ENCODE measurements at regions not wholly inside any gene's neighbourhood (a gene's known extent, or its start where the extent isn't known, plus 50 kb on each side); places are given as distances from the start of the nearest gene placed in this dataset.

GRCh38 chr7:82530361-82530760 lies 86.8 kb upstream of the CACNA2D1 start:
- DNase-seq, result no peak

GRCh38 chr7:82528577-82529310 lies 85.2 kb upstream of the CACNA2D1 start:
- no peak for ATAC-seq
- H3K4me3 ChIP-seq, result no peak overlapping the region

More at GRCh38 chr7:82530361-82530760, 86.8 kb upstream of the CACNA2D1 start:
- Histone ChIP-seq H3K4me3 (no peak overlapping the region), H3K27ac (no peak overlapping the region), H3K36me3 (no peaks in the 10 kb centered on the region), H3K4me1 (no peaks in the 10 kb centered on the region), H3K27me3 (ENCODE audit: low read depth) (no peaks in the 10 kb centered on the region), H3K9me3 (no peaks in the 10 kb centered on the region)
- no peak for ATAC-seq
- intact Hi-C loops (cut with DNase I), result no loop called here
- TF ChIP-seq, protein P1, sequence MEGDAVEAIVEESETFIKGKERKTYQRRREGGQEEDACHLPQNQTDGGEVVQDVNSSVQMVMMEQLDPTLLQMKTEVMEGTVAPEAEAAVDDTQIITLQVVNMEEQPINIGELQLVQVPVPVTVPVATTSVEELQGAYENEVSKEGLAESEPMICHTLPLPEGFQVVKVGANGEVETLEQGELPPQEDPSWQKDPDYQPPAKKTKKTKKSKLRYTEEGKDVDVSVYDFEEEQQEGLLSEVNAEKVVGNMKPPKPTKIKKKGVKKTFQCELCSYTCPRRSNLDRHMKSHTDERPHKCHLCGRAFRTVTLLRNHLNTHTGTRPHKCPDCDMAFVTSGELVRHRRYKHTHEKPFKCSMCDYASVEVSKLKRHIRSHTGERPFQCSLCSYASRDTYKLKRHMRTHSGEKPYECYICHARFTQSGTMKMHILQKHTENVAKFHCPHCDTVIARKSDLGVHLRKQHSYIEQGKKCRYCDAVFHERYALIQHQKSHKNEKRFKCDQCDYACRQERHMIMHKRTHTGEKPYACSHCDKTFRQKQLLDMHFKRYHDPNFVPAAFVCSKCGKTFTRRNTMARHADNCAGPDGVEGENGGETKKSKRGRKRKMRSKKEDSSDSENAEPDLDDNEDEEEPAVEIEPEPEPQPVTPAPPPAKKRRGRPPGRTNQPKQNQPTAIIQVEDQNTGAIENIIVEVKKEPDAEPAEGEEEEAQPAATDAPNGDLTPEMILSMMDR (IDR thresholded peaks at IDR 0.05), result no peak

DNA sequence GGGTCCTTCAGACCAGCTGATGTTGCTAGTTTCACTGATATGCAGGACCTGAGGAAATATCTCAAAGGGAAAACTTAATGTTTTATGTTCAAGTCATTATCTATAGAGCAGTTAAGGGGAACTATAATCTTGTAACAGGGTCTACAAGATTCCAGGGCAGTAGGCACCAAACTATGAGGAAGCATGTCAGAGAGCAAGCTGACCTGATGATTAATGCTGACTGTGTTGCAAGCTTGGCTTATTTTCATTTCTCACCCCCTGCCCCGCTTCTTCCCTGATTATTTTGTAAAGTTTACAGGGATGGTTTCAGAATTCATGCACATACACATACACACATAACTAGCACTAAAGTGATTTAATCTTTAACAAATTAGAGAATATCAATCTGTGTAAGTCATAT lies 84.3 kb upstream of the CACNA2D1 start:
- Histone ChIP-seq H3K27me3 (ENCODE audit: low read depth) (no peaks in the 10 kb centered on the region), H3K36me3 (no peaks in the 10 kb centered on the region), H3K27ac (no peak overlapping the region), H3K4me3 (no peak overlapping the region), H3K4me1 (no peaks in the 10 kb centered on the region), H3K9me3 (no peaks in the 10 kb centered on the region)
- TF ChIP-seq, protein P1 (IDR thresholded peaks at IDR 0.05), result no peak
- DNase-seq (no peak), ATAC-seq (no peak)
- intact Hi-C loops (cut with DNase I), result no loop called here

More at GRCh38 chr7:82528577-82529310, 85.2 kb upstream of the CACNA2D1 start:
- Histone ChIP-seq H3K27ac (no peak overlapping the region), H3K36me3 (no peaks in the 10 kb centered on the region), H3K9me3 (no peaks in the 10 kb centered on the region), H3K4me1 (no peaks in the 10 kb centered on the region), H3K27me3 (ENCODE audit: low read depth) (no peaks in the 10 kb centered on the region)
- TF ChIP-seq, protein P1 (IDR thresholded peaks at IDR 0.05), result no peak
- intact Hi-C loops (cut with DNase I), result no loop called here
- DNase-seq, result no peak

DNA sequence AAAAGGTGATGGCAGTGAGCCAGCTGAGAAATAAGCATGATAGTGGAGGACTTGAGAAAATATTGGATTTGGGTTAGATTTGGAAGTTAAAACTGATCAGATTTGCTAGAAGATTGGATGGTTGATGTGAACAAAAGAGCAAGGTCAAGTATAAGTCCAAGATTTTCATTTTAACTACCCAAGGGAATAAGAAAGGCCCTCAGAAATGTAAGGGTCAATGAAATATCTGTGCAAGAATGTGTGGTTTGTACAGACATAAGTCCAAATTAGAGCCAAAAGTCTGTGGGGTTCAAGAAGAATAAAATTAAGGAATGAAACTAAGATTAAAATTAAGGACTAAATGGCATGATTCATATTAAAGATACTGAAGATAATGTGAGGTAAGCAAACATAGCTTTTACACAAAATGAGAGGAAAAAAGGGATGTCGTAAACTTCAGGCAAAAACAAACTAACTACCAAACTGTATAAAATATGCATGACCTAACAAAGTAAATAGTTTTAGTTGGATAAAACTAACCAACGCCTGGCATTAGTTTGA lies 78.4 kb upstream of the CACNA2D1 start:
- no peak for DNase-seq
- H3K27ac ChIP-seq, result no peak overlapping the region
- H3K4me3 ChIP-seq, result no peak overlapping the region
- intact Hi-C loops (cut with DNase I), result no loop called here
- H3K27me3 ChIP-seq (ENCODE audit: low read depth), result no peaks in the 10 kb centered on the region
- no peaks in the 10 kb centered on the region for H3K4me1 ChIP-seq
- no peaks in the 10 kb centered on the region for H3K9me3 ChIP-seq
- H3K36me3 ChIP-seq, result no peaks in the 10 kb centered on the region
- TF ChIP-seq, protein P1 (IDR thresholded peaks at IDR 0.05), result no peak
- no peak for ATAC-seq

GRCh38 chr7:82517050-82517449 lies 73.5 kb upstream of the CACNA2D1 start:
- DNase-seq (no peak), ATAC-seq (no peak)
- H3K4me1 ChIP-seq, result no peaks in the 10 kb centered on the region
- intact Hi-C loops (cut with DNase I), result no loop called here
- no peak overlapping the region for H3K4me3 ChIP-seq
- TF ChIP-seq, protein P1 (IDR thresholded peaks at IDR 0.05), result no peak
- H3K27ac ChIP-seq, result no peak overlapping the region
- no peaks in the 10 kb centered on the region for H3K9me3 ChIP-seq
- no peaks in the 10 kb centered on the region for H3K36me3 ChIP-seq
- no peaks in the 10 kb centered on the region for H3K27me3 ChIP-seq (ENCODE audit: low read depth)

Measured in lower lobe of right lung (tissue), 2 donors.